Panc1 (cell line): ENCODE measurements at regions not wholly inside any gene's neighbourhood (a gene's known extent, or its start where the extent isn't known, plus 50 kb on each side); places are given as distances from the start of the nearest gene placed in this dataset.
"Not testable (repeated sequence)": the region's sequence is repeated elsewhere in the genome, so short reads cannot be mapped to it uniquely, and the experiment has no call there.

Source experiments
- ATAC-seq: fragments of 200-7000 bp; cut with Tn5 transposase; 2 replicates; pipeline ENCODE4 v1.9.1; 2020; ENCODE audit warnings: mild to moderate bottlenecking, moderate library complexity
- BruUV-seq: library from RNA; stranded (reverse); fragments of 400-500 nt; replicated peaks from 2 replicates; lab custom pipeline; 2021; lab: Mats Ljungman, UMichigan
- CTCF ChIA-PET: fragments of 300-600 bp; sonication (Branson Sonifier 250); formaldehyde crosslinking; loops from one replicate; lab custom pipeline; 2022; ENCODE audit warnings: antibody characterized with exemption; lab: Charles Lee
- POLR2A ChIA-PET: fragments of 300-600 bp; sonication (Branson Sonifier 250); formaldehyde crosslinking; loops from one replicate; lab custom pipeline; 2022; ENCODE audit warnings: antibody characterized with exemption; lab: Charles Lee
- DNase-seq: peaks from one replicate; pipeline ENCODE4 v3.0.0-alpha.2; 2010; ENCODE audit warnings: low read depth, low spot score
- H3K27ac ChIP-seq: 2 replicates; pipeline ENCODE4 v1.5.1; 2011; ENCODE audit warnings: mild to moderate bottlenecking, low read length, inconsistent platforms
- H3K27me3 ChIP-seq: fragments of 200-500 bp; sonication (Bioruptor generic); 2 replicates; pipeline ENCODE4 v1.6.0; 2014; ENCODE audit warnings: low read length, inconsistent platforms; ENCODE audit not compliant: control insufficient read depth, insufficient read depth
- H3K36me3 ChIP-seq: fragments of 200-500 bp; sonication (Bioruptor generic); 2 replicates; pipeline ENCODE4 v1.5.1; 2014; ENCODE audit warnings: inconsistent platforms, mild to moderate bottlenecking, low read length, moderate library complexity; ENCODE audit not compliant: control insufficient read depth, insufficient read depth
- H3K4me1 ChIP-seq: 2 replicates; pipeline ENCODE4 v1.5.1; 2011; ENCODE audit warnings: inconsistent platforms, mild to moderate bottlenecking, low read length, moderate library complexity; ENCODE audit not compliant: control insufficient read depth, insufficient read depth
- H3K4me3 ChIP-seq, 2 experiments: 2 replicates each; pipeline ENCODE4 v1.5.1; 2011 to 2012; ENCODE audit warnings: low read depth in 2 of 2, low read length in 2 of 2, mild to moderate bottlenecking in 2 of 2, inconsistent platforms in 1 of 2, moderate library complexity in 1 of 2
- H3K9me3 ChIP-seq: fragments of 200-500 bp; sonication (Bioruptor generic); 2 replicates; pipeline ENCODE4 v1.5.1; 2014; ENCODE audit warnings: low read depth, mild to moderate bottlenecking, inconsistent platforms, low read length, moderate library complexity; ENCODE audit not compliant: control insufficient read depth, insufficient read depth
- POLR2AphosphoS5 ChIP-seq: IDR thresholded peaks from 2 replicates; pipeline ENCODE4 v1.6.1; 2012; ENCODE audit warnings: mild to moderate bottlenecking, low read depth, low read length, moderate library complexity
- REST ChIP-seq, 2 experiments: IDR thresholded peaks; 2 replicates each; pipeline ENCODE4 v1.6.1; 2011 to 2012; ENCODE audit warnings: low read depth in 2 of 2, control low read depth in 1 of 2, low read length in 1 of 2, mild to moderate bottlenecking in 1 of 2, moderate library complexity in 1 of 2; ENCODE audit not compliant: insufficient read depth in 1 of 2
- SIN3A ChIP-seq: IDR thresholded peaks from 2 replicates; pipeline ENCODE4 v1.6.1; 2012; ENCODE audit warnings: low read depth, mild to moderate bottlenecking, low read length, moderate library complexity, borderline replicate concordance; ENCODE audit not compliant: insufficient read depth
- TCF7L2 ChIP-seq: IDR thresholded peaks from 2 replicates; pipeline ENCODE4 v1.6.1; 2011; ENCODE audit warnings: mild to moderate bottlenecking, low read depth, low read length, inconsistent platforms
- in situ Hi-C: cut with HindIII; loops from 2 replicates; pipeline ENCODE4 v1.10.0; 2016; ENCODE audit warnings: low sequenced_read_pairs, low pct_unique_long_range_greater_than_20kb
- intact Hi-C: fragments of 100-400 bp; cut with micrococcal nuclease; formaldehyde crosslinking; loops from one replicate; pipeline ENCODE4 v1.10.0; 2022; ENCODE audit not compliant: unreplicated experiment
- TF ChIP-seq, protein P1 (sequence below): fragments of 450-650 bp; IDR thresholded peaks from 2 replicates; pipeline ENCODE4 v1.5.1; 2017; ENCODE audit warnings: mild to moderate bottlenecking

DNA sequence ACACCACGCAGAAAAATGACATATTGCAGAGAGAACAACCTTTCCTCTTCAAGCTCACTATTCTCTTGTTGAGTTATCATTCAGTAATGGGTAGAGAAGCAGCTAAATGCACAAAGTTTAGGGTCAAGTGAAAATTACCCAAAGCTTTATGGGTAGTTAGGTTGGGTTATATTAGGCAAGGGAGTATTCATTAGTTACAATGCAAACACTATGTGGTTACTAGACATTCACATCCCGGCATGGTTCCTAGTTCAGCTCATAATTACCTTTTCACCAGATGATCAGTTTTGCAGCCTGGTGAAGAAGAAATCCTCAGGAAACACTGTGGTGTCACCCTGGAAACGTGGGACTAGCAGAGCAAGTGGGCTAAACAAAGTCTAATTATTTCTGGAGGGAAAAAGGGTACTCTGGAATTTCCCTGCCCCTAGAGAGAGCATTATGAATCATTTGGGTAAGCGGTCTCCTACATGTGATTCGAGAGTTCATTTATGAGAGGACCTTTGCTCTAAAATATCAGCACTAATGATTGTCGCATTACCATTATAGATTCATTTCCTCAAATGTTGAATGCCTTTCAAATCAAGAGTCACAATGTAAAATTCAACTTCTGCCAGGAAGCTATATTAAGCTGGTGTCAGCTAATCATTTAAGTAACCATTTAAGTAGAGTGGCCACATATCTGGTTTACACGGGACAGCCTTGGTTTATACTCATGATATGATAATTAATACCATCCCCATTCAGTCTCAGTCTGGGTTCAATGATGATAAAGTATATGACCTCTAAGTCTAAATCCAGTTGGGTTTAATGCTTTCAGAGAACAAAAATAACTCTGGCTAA lies 1208.0 kb downstream of the DIAPH3 start:
- no peaks in the 10 kb centered on the region for H3K36me3 ChIP-seq
- no peaks in the 10 kb centered on the region for H3K9me3 ChIP-seq
- ATAC-seq: no peak
- in situ Hi-C loops: no loop called here
- ChIA-PET CTCF (no interaction called here), POLR2A (no interaction called here)
- H3K4me3 ChIP-seq: no peak overlapping the region
- H3K27ac ChIP-seq: no peak overlapping the region
- H3K27me3 ChIP-seq: no peaks in the 10 kb centered on the region
- intact Hi-C loops: no loop called here
- DNase-seq: no peak
- TF ChIP-seq REST (IDR thresholded peaks at IDR 0.05; ENCODE audit: insufficient read depth in 1 of 2, low read depth in 2 of 2, low read length in 1 of 2): no peak
- TF ChIP-seq, protein P1, sequence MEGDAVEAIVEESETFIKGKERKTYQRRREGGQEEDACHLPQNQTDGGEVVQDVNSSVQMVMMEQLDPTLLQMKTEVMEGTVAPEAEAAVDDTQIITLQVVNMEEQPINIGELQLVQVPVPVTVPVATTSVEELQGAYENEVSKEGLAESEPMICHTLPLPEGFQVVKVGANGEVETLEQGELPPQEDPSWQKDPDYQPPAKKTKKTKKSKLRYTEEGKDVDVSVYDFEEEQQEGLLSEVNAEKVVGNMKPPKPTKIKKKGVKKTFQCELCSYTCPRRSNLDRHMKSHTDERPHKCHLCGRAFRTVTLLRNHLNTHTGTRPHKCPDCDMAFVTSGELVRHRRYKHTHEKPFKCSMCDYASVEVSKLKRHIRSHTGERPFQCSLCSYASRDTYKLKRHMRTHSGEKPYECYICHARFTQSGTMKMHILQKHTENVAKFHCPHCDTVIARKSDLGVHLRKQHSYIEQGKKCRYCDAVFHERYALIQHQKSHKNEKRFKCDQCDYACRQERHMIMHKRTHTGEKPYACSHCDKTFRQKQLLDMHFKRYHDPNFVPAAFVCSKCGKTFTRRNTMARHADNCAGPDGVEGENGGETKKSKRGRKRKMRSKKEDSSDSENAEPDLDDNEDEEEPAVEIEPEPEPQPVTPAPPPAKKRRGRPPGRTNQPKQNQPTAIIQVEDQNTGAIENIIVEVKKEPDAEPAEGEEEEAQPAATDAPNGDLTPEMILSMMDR: no peak
- TF ChIP-seq SIN3A: no peak
- TF ChIP-seq POLR2AphosphoS5: no peak
- TF ChIP-seq TCF7L2: no peak
- H3K4me1 ChIP-seq: no peaks in the 10 kb centered on the region
- no TSS peak for BruUV-seq

DNA sequence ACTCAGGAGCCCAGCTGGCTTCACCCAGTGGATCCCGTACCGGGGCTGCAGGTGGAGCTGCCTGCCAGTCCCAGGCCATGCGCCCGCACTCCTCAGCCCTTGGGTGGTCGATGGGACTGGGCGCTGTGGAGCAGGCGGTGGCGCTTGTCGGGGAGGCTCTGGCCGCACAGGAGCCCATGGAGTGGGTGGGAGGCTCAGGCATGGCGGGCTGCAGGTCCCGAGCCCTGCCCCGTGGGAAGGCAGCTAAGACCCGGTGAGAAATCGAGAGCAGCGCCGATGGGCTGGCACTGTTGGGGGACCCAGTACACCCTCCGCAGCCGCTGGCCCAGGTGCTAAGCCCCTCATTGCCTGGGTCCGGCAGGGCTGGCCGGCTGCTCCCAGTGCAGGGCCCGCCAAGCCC lies 1205.6 kb downstream of the DIAPH3 start:
- H3K27ac ChIP-seq, H3K9me3 ChIP-seq, POLR2A ChIA-PET, in situ Hi-C loops, intact Hi-C loops, H3K4me1 ChIP-seq, H3K27me3 ChIP-seq, ATAC-seq, BruUV-seq, H3K36me3 ChIP-seq, CTCF ChIA-PET, H3K4me3 ChIP-seq, DNase-seq: not testable (repeated sequence)

- DNase-seq (no peak), ATAC-seq (no peak)
- Histone ChIP-seq H3K36me3 (no peaks in the 10 kb centered on the region), H3K27me3 (no peaks in the 10 kb centered on the region), H3K4me1 (no peaks in the 10 kb centered on the region), H3K27ac (no peak overlapping the region), H3K9me3 (no peaks in the 10 kb centered on the region), H3K4me3 (no peak overlapping the region)
- TF ChIP-seq POLR2AphosphoS5: no peak
- intact Hi-C loops (no loop called here), in situ Hi-C loops (no loop called here)
- BruUV-seq: no TSS peak
- ChIA-PET CTCF (no interaction called here), POLR2A (interaction anchor here (0.6 kb wide), 1 partner anchor 125 kb away, joined by 3 read pairs; no protein-coding TSS in a partner anchor)
These were observed 1202.8 kb downstream of the DIAPH3 start for GRCh38 chr13:58960888-58961287.
